GM10266 (cell line): ENCODE measurements at regions not wholly inside any gene's neighbourhood (a gene's known extent, or its start where the extent isn't known, plus 50 kb on each side); places are given as distances from the start of the nearest gene placed in this dataset.

Source experiments
- DNase-seq: peaks from one replicate; pipeline ENCODE4 v3.0.0; 2012; ENCODE audit errors: extremely low spot score
- TF ChIP-seq, protein P1 (sequence below): IDR thresholded peaks from 2 replicates; pipeline ENCODE4 v1.5.1; 2012; ENCODE audit warnings: mild to moderate bottlenecking, low read depth; ENCODE audit not compliant: control insufficient read depth, insufficient read depth; ENCODE audit errors: missing control alignments

DNA sequence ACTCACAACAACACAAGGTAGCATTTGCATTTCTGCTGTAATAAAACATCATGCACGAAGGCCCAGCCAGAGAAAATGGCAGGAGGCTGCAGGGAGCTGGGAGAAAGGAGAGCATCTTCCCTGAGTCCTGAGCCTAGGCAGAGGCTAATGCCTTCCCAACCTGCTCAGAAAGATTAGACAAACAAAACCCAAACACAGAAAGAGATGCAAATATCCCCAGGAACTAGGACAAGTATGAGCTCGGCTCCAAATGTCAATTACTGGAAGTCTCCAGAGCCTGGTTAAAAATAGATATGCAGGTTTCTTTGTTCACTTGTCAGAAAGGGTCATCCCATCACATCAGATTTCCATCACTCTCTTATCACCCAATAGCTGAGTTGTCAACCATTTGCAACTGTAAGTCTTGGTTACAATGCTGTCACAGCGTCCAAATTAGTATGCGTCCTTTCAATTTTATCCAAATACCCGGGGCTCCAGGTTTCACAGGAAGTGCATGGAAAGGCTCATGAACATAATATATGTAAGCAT is 316.5 kb upstream of the CELF2 start:
- no peak for DNase-seq
- TF ChIP-seq, protein P1, sequence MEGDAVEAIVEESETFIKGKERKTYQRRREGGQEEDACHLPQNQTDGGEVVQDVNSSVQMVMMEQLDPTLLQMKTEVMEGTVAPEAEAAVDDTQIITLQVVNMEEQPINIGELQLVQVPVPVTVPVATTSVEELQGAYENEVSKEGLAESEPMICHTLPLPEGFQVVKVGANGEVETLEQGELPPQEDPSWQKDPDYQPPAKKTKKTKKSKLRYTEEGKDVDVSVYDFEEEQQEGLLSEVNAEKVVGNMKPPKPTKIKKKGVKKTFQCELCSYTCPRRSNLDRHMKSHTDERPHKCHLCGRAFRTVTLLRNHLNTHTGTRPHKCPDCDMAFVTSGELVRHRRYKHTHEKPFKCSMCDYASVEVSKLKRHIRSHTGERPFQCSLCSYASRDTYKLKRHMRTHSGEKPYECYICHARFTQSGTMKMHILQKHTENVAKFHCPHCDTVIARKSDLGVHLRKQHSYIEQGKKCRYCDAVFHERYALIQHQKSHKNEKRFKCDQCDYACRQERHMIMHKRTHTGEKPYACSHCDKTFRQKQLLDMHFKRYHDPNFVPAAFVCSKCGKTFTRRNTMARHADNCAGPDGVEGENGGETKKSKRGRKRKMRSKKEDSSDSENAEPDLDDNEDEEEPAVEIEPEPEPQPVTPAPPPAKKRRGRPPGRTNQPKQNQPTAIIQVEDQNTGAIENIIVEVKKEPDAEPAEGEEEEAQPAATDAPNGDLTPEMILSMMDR = no peak

DNA sequence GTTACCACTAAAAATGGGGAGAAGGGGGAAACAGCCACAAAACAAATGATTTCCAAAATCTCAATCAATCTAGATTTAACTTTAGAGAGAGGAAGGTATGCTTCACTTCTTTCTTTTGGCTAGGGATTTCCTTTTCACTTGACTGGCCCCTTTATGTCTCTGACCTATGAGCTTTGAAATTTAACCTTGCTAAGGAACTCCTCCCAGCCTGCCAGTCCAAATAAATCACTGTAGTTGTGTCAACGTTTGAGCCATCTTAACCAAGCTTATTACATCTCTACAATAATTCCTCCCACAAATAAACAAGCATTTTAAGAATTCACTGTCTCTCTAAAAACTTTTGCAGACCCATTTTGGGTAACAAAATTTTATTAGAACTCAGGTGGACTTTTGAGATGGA is 315.5 kb upstream of the CELF2 start:
- DNase-seq = no peak
- TF ChIP-seq, protein P1 = no peak

GRCh38 chr10:10703382-10703781 is 314.3 kb upstream of the CELF2 start:
- TF ChIP-seq, protein P1 = no peak
- DNase-seq = no peak

GRCh38 chr10:10712155-10712704 is 305.4 kb upstream of the CELF2 start:
- TF ChIP-seq, protein P1 = no peak
- no peak for DNase-seq

GRCh38 chr10:10714327-10714726 is 303.3 kb upstream of the CELF2 start:
- TF ChIP-seq, protein P1 = no peak
- no peak for DNase-seq

DNA sequence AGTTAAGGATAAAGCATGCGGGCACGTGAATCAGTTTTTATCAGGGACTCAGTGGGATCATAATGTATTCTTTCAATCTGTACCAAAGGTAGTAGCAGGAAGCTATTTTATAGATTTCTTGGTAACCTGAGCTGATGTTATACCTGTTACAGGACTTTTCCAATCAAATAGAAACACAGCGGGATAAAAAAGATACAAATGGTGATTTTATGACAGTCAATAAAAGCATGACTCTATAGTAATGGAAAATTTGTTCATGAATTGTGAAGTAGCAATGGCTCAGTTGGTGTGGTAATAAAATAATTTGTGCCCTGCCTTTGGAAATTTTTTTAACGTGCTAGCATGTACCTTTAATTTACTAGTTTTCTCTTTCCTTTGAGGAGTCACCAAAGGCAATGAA is 300.7 kb upstream of the CELF2 start:
- DNase-seq = no peak
- TF ChIP-seq, protein P1 = no peak

DNA sequence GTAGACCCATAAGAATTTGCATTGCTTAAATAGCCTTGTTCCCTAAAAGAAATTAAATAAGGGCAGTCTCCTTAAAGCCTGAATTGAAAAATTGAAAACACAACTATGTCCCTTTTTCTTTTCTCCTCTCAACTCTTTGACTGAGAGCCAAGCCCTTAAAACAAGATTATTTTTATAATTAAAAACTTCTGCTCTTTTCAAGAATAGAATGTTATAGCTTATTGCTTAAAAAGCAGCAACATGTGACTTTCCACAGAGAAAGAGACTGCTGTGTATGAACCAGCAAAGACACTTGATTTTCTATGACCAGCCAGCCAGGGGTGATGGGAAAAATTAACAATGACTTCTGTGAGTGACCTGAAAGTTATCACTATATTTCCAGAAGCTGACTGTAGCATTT is 295.2 kb upstream of the CELF2 start:
- TF ChIP-seq, protein P1 = no peak
- no peak for DNase-seq
